ENCODE measurements at regions not wholly inside any gene's neighbourhood (a gene's known extent, or its start where the extent isn't known, plus 50 kb on each side); places are given as distances from the start of the nearest gene placed in this dataset.

- ATAC-seq (no peak), FAIRE-seq (no peak), DNase-seq (ENCODE audit: low spot score) (no peak)
- H3K27me3 ChIP-seq (ENCODE audit: control insufficient read depth in 1 of 2, insufficient read depth in 2 of 2, low read length in 2 of 2): no peaks in the 10 kb centered on the region
- H3K36me3 ChIP-seq (replicated peaks in 1 of 2; ENCODE audit: control insufficient read depth in 1 of 2, insufficient read depth in 2 of 2, low read length in 2 of 2): no peaks in the 10 kb centered on the region
- intact Hi-C loops (cut with micrococcal nuclease; ENCODE audit: unreplicated experiment) (no loop called here), in situ Hi-C loops (cut with HindIII; ENCODE audit: extremely low pct_ligation_motif_present, low pct_unique_long_range_greater_than_20kb) (no loop called here)
- no peak overlapping the region for H3K4me2 ChIP-seq (ENCODE audit: low read depth, low read length)
- BruUV-seq (replicated peaks): no TSS peak
- no peak overlapping the region for H2AFZ ChIP-seq (ENCODE audit: low read length)
- H4K20me1 ChIP-seq (ENCODE audit: insufficient read depth, low read length): no peaks in the 10 kb centered on the region
- CTCF ChIA-PET (ENCODE audit: low intra/inter-chr PET ratio, low total read pairs): no interaction called here
- H3K9ac ChIP-seq (ENCODE audit: insufficient read depth, low read depth, low read length): no peak overlapping the region
- H3K4me3 ChIP-seq (replicated peaks in 1 of 3; ENCODE audit: insufficient read depth in 1 of 3, low read depth in 2 of 3, low read length in 3 of 3): no peak overlapping the region
- no peaks in the 10 kb centered on the region for H3K79me2 ChIP-seq (ENCODE audit: insufficient read depth, low read length)
- no peaks in the 10 kb centered on the region for H3K4me1 ChIP-seq (ENCODE audit: insufficient read depth, low read length)
- POLR2A ChIA-PET: no interaction called here
- H3K27ac ChIP-seq (ENCODE audit: extremely low read length, insufficient read depth, low read length): no peak overlapping the region
- 0% methylated on average over 1 of the region's 1 CpG for WGBS (ENCODE audit: low lambda C conversion rate)
- no peak for TF ChIP-seq KLF6 (CRISPR knock-in tag; IDR thresholded peaks at IDR 0.05)
- no peak for TF ChIP-seq ZBTB38 (CRISPR knock-in tag; IDR thresholded peaks at IDR 0.05)
- TF ChIP-seq CHD2 (IDR thresholded peaks at IDR 0.05; ENCODE audit: low read depth, low read length): no peak
- TF ChIP-seq ZNF431 (CRISPR knock-in tag; IDR thresholded peaks at IDR 0.05; ENCODE audit: borderline replicate concordance, low read depth): no peak
- no peak for TF ChIP-seq NR0B2 (CRISPR knock-in tag; IDR thresholded peaks at IDR 0.05)
- no peak for TF ChIP-seq FOXM1 (CRISPR knock-in tag; IDR thresholded peaks at IDR 0.05)
- no peak for TF ChIP-seq MXI1 (IDR thresholded peaks at IDR 0.05; ENCODE audit: borderline replicate concordance, low read depth, low read length)
- no peaks in the 10 kb centered on the region for H3K9me3 ChIP-seq (ENCODE audit: low read length)
Observed at GRCh38 chr18:30698571-30698970, 344.0 kb downstream of the DSC3 start.

- H3K4me1 ChIP-seq (ENCODE audit: insufficient read depth, low read length): no peaks in the 10 kb centered on the region
- TF ChIP-seq HMGXB4 (CRISPR knock-in tag; IDR thresholded peaks at IDR 0.05; ENCODE audit: borderline replicate concordance in 1 of 2, low read depth in 1 of 2) (no peak), ZBTB42 (CRISPR knock-in tag; IDR thresholded peaks at IDR 0.05) (no peak)
- H4K20me1 ChIP-seq (ENCODE audit: insufficient read depth, low read length): no peaks in the 10 kb centered on the region
- no peak for DNase-seq (ENCODE audit: low spot score)
- no peak overlapping the region for H3K27ac ChIP-seq (ENCODE audit: extremely low read length, insufficient read depth, low read length)
- H3K79me2 ChIP-seq (ENCODE audit: insufficient read depth, low read length): no peaks in the 10 kb centered on the region
- no peaks in the 10 kb centered on the region for H3K9me3 ChIP-seq (ENCODE audit: low read length)
- BruUV-seq (replicated peaks): no TSS peak
- no peak overlapping the region for H3K4me2 ChIP-seq (ENCODE audit: low read depth, low read length)
- in situ Hi-C loops (cut with HindIII; ENCODE audit: extremely low pct_ligation_motif_present, low pct_unique_long_range_greater_than_20kb): no loop called here
- intact Hi-C loops (cut with micrococcal nuclease; ENCODE audit: unreplicated experiment): no loop called here
- WGBS (ENCODE audit: low lambda C conversion rate): 25% methylated on average over 5 of the region's 5 CpGs
- no peak overlapping the region for H3K4me3 ChIP-seq (replicated peaks in 1 of 3; ENCODE audit: insufficient read depth in 1 of 3, low read depth in 2 of 3, low read length in 3 of 3)
- ChIA-PET POLR2A (no interaction called here), CTCF (ENCODE audit: low intra/inter-chr PET ratio, low total read pairs) (no interaction called here)
- no peak overlapping the region for H2AFZ ChIP-seq (ENCODE audit: low read length)
- no peak overlapping the region for H3K9ac ChIP-seq (ENCODE audit: insufficient read depth, low read depth, low read length)
- no peak for ATAC-seq
- H3K27me3 ChIP-seq (ENCODE audit: control insufficient read depth in 1 of 2, insufficient read depth in 2 of 2, low read length in 2 of 2): no peaks in the 10 kb centered on the region
- no peaks in the 10 kb centered on the region for H3K36me3 ChIP-seq (replicated peaks in 1 of 2; ENCODE audit: control insufficient read depth in 1 of 2, insufficient read depth in 2 of 2, low read length in 2 of 2)
- FAIRE-seq: no peak
Observed at GRCh38 chr18:30696201-30696600, 346.3 kb downstream of the DSC3 start.
